Endothelial cell of umbilical vein (primary cell): ENCODE measurements at regions not wholly inside any gene's neighbourhood (a gene's known extent, or its start where the extent isn't known, plus 50 kb on each side); places are given as distances from the start of the nearest gene placed in this dataset.

Experiments
- BruUV-seq: library from RNA; stranded (reverse); fragments of 400-500 nt; replicated peaks from 2 replicates; lab custom pipeline; 2021; lab: Mats Ljungman, UMichigan
- CTCF ChIA-PET: fragments of 300-600, 350-600 bp; sonication (Branson Sonifier 250); formaldehyde crosslinking; loops from one replicate; lab custom pipeline; 2021; ENCODE audit warnings: antibody characterized with exemption, inconsistent platforms; lab: Charles Lee
- POLR2A ChIA-PET: fragments of 300-600, 350-600 bp; sonication (Branson Sonifier 250); formaldehyde crosslinking; loops from one replicate; lab custom pipeline; 2021; ENCODE audit warnings: antibody characterized with exemption, inconsistent platforms; lab: Charles Lee
- DNase-seq: peaks from one replicate; pipeline ENCODE4 v3.0.0-alpha.2; 2011; ENCODE audit warnings: low read depth, low spot score
- FAIRE-seq: peaks from 2 replicates; lab custom pipeline; 2011; peaks lifted over from hg19 to GRCh38; lab: Jason Lieb, UNC
- H2AFZ ChIP-seq: 2 replicates; pipeline ENCODE4 v1.6.0; 2012; ENCODE audit warnings: low read depth, low read length, control low read depth, inconsistent platforms
- H3K27ac ChIP-seq: 2 replicates; pipeline ENCODE4 v1.5.1; 2011; ENCODE audit warnings: low read depth, mild to moderate bottlenecking, control low read depth, low read length, moderate library complexity; ENCODE audit not compliant: insufficient read depth
- H3K27me3 ChIP-seq, 2 experiments: 2 replicates each; pipeline versions ENCODE4 v1.6.0 to v1.6.1; 2011; ENCODE audit warnings: low read length in 2 of 2, mixed read lengths in 1 of 2; ENCODE audit not compliant: control insufficient read depth in 2 of 2, insufficient read depth in 2 of 2
- H3K36me3 ChIP-seq, 2 experiments: 2 replicates in 1 of 2; 3 replicates in 1 of 2; pipeline ENCODE4 v1.5.1; 2011; ENCODE audit warnings: low read length in 2 of 2, mild to moderate bottlenecking in 1 of 2, moderate library complexity in 1 of 2; ENCODE audit not compliant: control insufficient read depth in 2 of 2, insufficient read depth in 2 of 2; ENCODE audit errors: extremely low read depth in 1 of 2
- H3K4me1 ChIP-seq: 3 replicates; pipeline ENCODE4 v1.5.1; 2011; ENCODE audit warnings: mild to moderate bottlenecking, low read length; ENCODE audit not compliant: control insufficient read depth, insufficient read depth; ENCODE audit errors: extremely low read depth
- H3K4me2 ChIP-seq: 2 replicates; pipeline ENCODE4 v1.6.1; 2011; ENCODE audit warnings: low read length, control low read depth, mixed read lengths; ENCODE audit not compliant: insufficient read depth
- H3K4me3 ChIP-seq, 3 experiments: fragments of 200-600 bp in 1 of 3; sonication (generic), shearing (Covaris generic) in 1 of 3; replicated peaks in 1 of 3; 2 replicates each; pipeline ENCODE4 v1.5.1; 2011 to 2016; ENCODE audit warnings: control low read depth in 3 of 3, low read length in 3 of 3, mild to moderate bottlenecking in 2 of 3, inconsistent platforms in 1 of 3, low read depth in 1 of 3, moderate library complexity in 1 of 3; ENCODE audit not compliant: insufficient read depth in 1 of 3
- H3K79me2 ChIP-seq: 2 replicates; pipeline ENCODE4 v1.6.0; 2012; ENCODE audit warnings: low read length, inconsistent platforms; ENCODE audit not compliant: control insufficient read depth, insufficient read depth
- H3K9ac ChIP-seq: replicated peaks from 2 replicates; pipeline ENCODE3; 2011; ENCODE audit warnings: low read length, control low read depth; ENCODE audit not compliant: insufficient read depth; ENCODE audit errors: extremely low read depth
- H3K9me1 ChIP-seq: replicated peaks from 3 replicates; pipeline ENCODE4 v1.6.0; 2011; ENCODE audit warnings: mild to moderate bottlenecking, low read length; ENCODE audit not compliant: control insufficient read depth, insufficient read depth; ENCODE audit errors: extremely low read depth
- H3K9me3 ChIP-seq: replicated peaks from 2 replicates; pipeline ENCODE4 v1.5.1; 2012; ENCODE audit warnings: low read length, inconsistent platforms; ENCODE audit not compliant: control insufficient read depth, insufficient read depth
- H4K20me1 ChIP-seq: replicated peaks from 2 replicates; pipeline ENCODE3; 2011; ENCODE audit warnings: mild to moderate bottlenecking, low read length; ENCODE audit not compliant: control insufficient read depth, insufficient read depth; ENCODE audit errors: extremely low read depth
- EZH2 ChIP-seq: IDR thresholded peaks from 2 replicates; pipeline ENCODE4 v1.6.1; 2012; ENCODE audit warnings: borderline replicate concordance, low read depth, mild to moderate bottlenecking, moderate library complexity, low read length, inconsistent platforms; ENCODE audit not compliant: severe bottlenecking
- FOS ChIP-seq: IDR thresholded peaks from 2 replicates; pipeline ENCODE4 v1.6.1; 2011; ENCODE audit warnings: mild to moderate bottlenecking, low read length, moderate library complexity, borderline replicate concordance; ENCODE audit not compliant: insufficient read depth
- GATA2 ChIP-seq: IDR thresholded peaks from 2 replicates; pipeline ENCODE4 v1.7.0; 2011; ENCODE audit warnings: low read depth, mild to moderate bottlenecking, moderate library complexity, mixed read lengths, low read length; ENCODE audit not compliant: insufficient read length, insufficient read depth
- JUN ChIP-seq: IDR thresholded peaks from 2 replicates; pipeline ENCODE4 v1.6.1; 2011; ENCODE audit warnings: borderline replicate concordance, low read depth; ENCODE audit not compliant: insufficient read length, insufficient read depth
- MAX ChIP-seq: IDR thresholded peaks from 2 replicates; pipeline ENCODE4 v1.6.1; 2011; ENCODE audit not compliant: insufficient read depth, insufficient read length
- MYC ChIP-seq: IDR thresholded peaks from one replicate; pipeline ENCODE4 v1.6.1; 2011; ENCODE audit warnings: mild to moderate bottlenecking, low read depth, low read length
- dilution Hi-C: fragments of 300-500 bp; cut with MboI; formaldehyde crosslinking; loops from one replicate; pipeline ENCODE4 v1.15.0; 2019; ENCODE audit warnings: low sequenced_read_pairs; ENCODE audit not compliant: extremely low pct_ligation_motif_present
- intact Hi-C: fragments of 100-400 bp; cut with micrococcal nuclease; formaldehyde crosslinking; loops from one replicate; pipeline ENCODE4 v1.10.0; 2022

GRCh38 chr2:120593921-120594686 is 141.6 kb upstream of the GLI2 start:
- BruUV-seq, result no TSS peak
- dilution Hi-C loops, result no loop called here
- Histone ChIP-seq H3K9me3 (no peaks in the 10 kb centered on the region), H3K4me1 (peaks cover 13% of the 10 kb centered on the region), H3K27ac (no peak overlapping the region), H3K4me3 (no peak overlapping the region), H3K27me3 (no peaks in the 10 kb centered on the region), H3K9me1 (no peaks in the 10 kb centered on the region), H3K36me3 (no peaks in the 10 kb centered on the region), H4K20me1 (no peaks in the 10 kb centered on the region), H3K9ac (no peak overlapping the region), H3K79me2 (no peaks in the 10 kb centered on the region), H2AFZ (no peak overlapping the region), H3K4me2 (no peak overlapping the region)
- CTCF ChIA-PET, result no interaction called here
- intact Hi-C loops, result no loop called here
- POLR2A ChIA-PET, result no interaction called here
- TF ChIP-seq GATA2 (no peak), MAX (no peak), EZH2 (no peak), JUN (no peak)
- FAIRE-seq (no peak), DNase-seq (no peak)

- TF ChIP-seq FOS (no peak), EZH2 (no peak), MYC (no peak), MAX (no peak)
- no peaks in the 10 kb centered on the region for H3K27me3 ChIP-seq
- no peaks in the 10 kb centered on the region for H3K9me1 ChIP-seq
- H2AFZ ChIP-seq, result no peak overlapping the region
- POLR2A ChIA-PET, result no interaction called here
- H3K79me2 ChIP-seq, result no peaks in the 10 kb centered on the region
- no peak for DNase-seq
- FAIRE-seq, result no peak
- H4K20me1 ChIP-seq, result no peaks in the 10 kb centered on the region
- H3K9ac ChIP-seq, result no peak overlapping the region
- no peak overlapping the region for H3K4me2 ChIP-seq
- H3K36me3 ChIP-seq, result no peaks in the 10 kb centered on the region
- BruUV-seq, result no TSS peak
- intact Hi-C loops (no loop called here), dilution Hi-C loops (no loop called here)
- no peaks in the 10 kb centered on the region for H3K9me3 ChIP-seq
- no peak overlapping the region for H3K4me3 ChIP-seq
- H3K27ac ChIP-seq, result no peak overlapping the region
- CTCF ChIA-PET, result interaction anchor here (1.5 kb wide), 1 partner anchor 15 kb away, joined by 4 read pairs; no protein-coding TSS in a partner anchor
- peaks cover 5% of the 10 kb centered on the region for H3K4me1 ChIP-seq
These were observed 140.6 kb upstream of the GLI2 start for GRCh38 chr2:120594856-120595685.
